CD14-positive monocyte (primary cell): ENCODE measurements at regions not wholly inside any gene's neighbourhood (a gene's known extent, or its start where the extent isn't known, plus 50 kb on each side); places are given as distances from the start of the nearest gene placed in this dataset.

Source experiments
- DNase-seq, 3 donors: peaks; one replicate each; pipeline ENCODE4 v3.0.0-alpha.2; 2011 to 2022
- H2AFZ ChIP-seq: 2 replicates; pipeline ENCODE4 v1.6.0; 2012; ENCODE audit warnings: mild to moderate bottlenecking, low read depth, low read length, inconsistent platforms; ENCODE audit not compliant: insufficient read depth, poor library complexity, severe bottlenecking
- H3K27ac ChIP-seq, 2 donors: 1 replicate in 1 of 2; 2 replicates in 1 of 2; pipeline ENCODE4 v1.5.1; 2012 to 2013; ENCODE audit warnings: low read length in 2 of 2, control low read depth in 1 of 2, inconsistent platforms in 1 of 2, low read depth in 1 of 2, mild to moderate bottlenecking in 1 of 2
- H3K27me3 ChIP-seq, 2 donors: one replicate each; pipeline versions ENCODE4 v1.6.0 to v1.6.1; 2011 to 2013; ENCODE audit warnings: low read length in 2 of 2; ENCODE audit not compliant: control insufficient read depth in 2 of 2, insufficient read depth in 2 of 2
- H3K36me3 ChIP-seq, 2 donors: replicated peaks in 1 of 2; 1 replicate in 1 of 2; 2 replicates in 1 of 2; pipeline versions ENCODE4 v1.5.1 to v1.6.1; 2012 to 2013; ENCODE audit warnings: low read length in 2 of 2, control low read depth in 1 of 2, inconsistent platforms in 1 of 2, mild to moderate bottlenecking in 1 of 2; ENCODE audit not compliant: insufficient read depth in 2 of 2, control insufficient read depth in 1 of 2
- H3K4me1 ChIP-seq, 2 donors: 1 replicate in 1 of 2; 2 replicates in 1 of 2; pipeline versions ENCODE4 v1.5.1 to v1.6.1; 2012 to 2013; ENCODE audit warnings: low read length in 2 of 2, control low read depth in 1 of 2, inconsistent platforms in 1 of 2, mild to moderate bottlenecking in 1 of 2, moderate library complexity in 1 of 2; ENCODE audit not compliant: insufficient read depth in 2 of 2, control insufficient read depth in 1 of 2
- H3K4me2 ChIP-seq: replicated peaks from 2 replicates; pipeline ENCODE3; 2012; ENCODE audit warnings: low read length, moderate library complexity, mild to moderate bottlenecking; ENCODE audit not compliant: poor library complexity, severe bottlenecking; ENCODE audit errors: extremely low read depth
- H3K4me3 ChIP-seq, 3 experiments: fragments of 200-600 bp in 1 of 3; sonication (generic) in 1 of 3; replicated peaks in 1 of 3; 1 replicate in 2 of 3; 2 replicates in 1 of 3; pipeline ENCODE4 v1.5.1; 2011 to 2013; ENCODE audit warnings: low read length in 3 of 3, mild to moderate bottlenecking in 3 of 3, control low read depth in 2 of 3, low read depth in 2 of 3, inconsistent platforms in 1 of 3, moderate library complexity in 1 of 3
- H3K79me2 ChIP-seq: 2 replicates; pipeline ENCODE4 v1.6.0; 2012; ENCODE audit warnings: mild to moderate bottlenecking, control low read depth, inconsistent platforms, low read length, moderate library complexity; ENCODE audit not compliant: insufficient read depth
- H3K9ac ChIP-seq: 2 replicates; pipeline ENCODE4 v1.6.0; 2017; ENCODE audit warnings: low read length, mild to moderate bottlenecking; ENCODE audit not compliant: insufficient read depth, poor library complexity, severe bottlenecking
- H3K9me3 ChIP-seq, 2 donors: replicated peaks in 1 of 2; 1 replicate in 1 of 2; 2 replicates in 1 of 2; pipeline versions ENCODE4 v1.5.1 to v1.6.1; 2012 to 2013; ENCODE audit warnings: low read length in 2 of 2, control low read depth in 1 of 2; ENCODE audit not compliant: control insufficient read depth in 1 of 2, insufficient read depth in 1 of 2
- H4K20me1 ChIP-seq: 2 replicates; pipeline ENCODE4 v1.6.0; 2012; ENCODE audit warnings: mild to moderate bottlenecking, low read length, control low read depth, moderate library complexity; ENCODE audit not compliant: insufficient read depth
- H3K27ac Mint-ChIP-seq, 7 donors: one replicate each; pipeline ENCODE4 v1.8.0; 2020; ENCODE audit warnings: mild to moderate bottlenecking in 7 of 7, mixed read lengths in 7 of 7, moderate library complexity in 6 of 7, inconsistent platforms in 2 of 7
- H3K27me3 Mint-ChIP-seq, 3 donors: one replicate each; pipeline ENCODE4 v1.8.0; 2021 to 2022; ENCODE audit warnings: low read depth in 3 of 3, mild to moderate bottlenecking in 3 of 3, mixed read lengths in 3 of 3, moderate library complexity in 3 of 3, inconsistent platforms in 1 of 3
- H3K36me3 Mint-ChIP-seq, 2 donors: one replicate each; pipeline ENCODE4 v1.8.0; 2020; ENCODE audit warnings: mixed read lengths in 2 of 2, inconsistent platforms in 1 of 2, mild to moderate bottlenecking in 1 of 2
- H3K4me1 Mint-ChIP-seq: one replicate; pipeline ENCODE4 v1.8.0; 2020; ENCODE audit warnings: mild to moderate bottlenecking, mixed read lengths
- H3K4me3 Mint-ChIP-seq, 2 donors: one replicate each; pipeline ENCODE4 v1.8.0; 2020; ENCODE audit warnings: mild to moderate bottlenecking in 2 of 2, mixed read lengths in 2 of 2, moderate library complexity in 1 of 2
- H3K9me3 Mint-ChIP-seq, 7 donors: one replicate each; pipeline ENCODE4 v1.8.0; 2020 to 2022; ENCODE audit warnings: mixed read lengths in 7 of 7, mild to moderate bottlenecking in 6 of 7, moderate library complexity in 6 of 7, inconsistent platforms in 2 of 7
- WGBS: methylation state at CpG from one replicate; pipeline ENCODE4 v1.1.5; 2013; ENCODE audit warnings: missing lambda C conversion rate; ENCODE audit not compliant: insufficient coverage; 5-methylcytosine and 5-hydroxymethylcytosine counted together
- intact Hi-C, 2 donors: fragments of 100-400 bp; cut with micrococcal nuclease; formaldehyde crosslinking; loops; one replicate each; pipeline versions ENCODE4 v1.15.0 to v1.15.1; 2023
- TF ChIP-seq, protein P1 (sequence below): fragments of 200-600 bp; IDR thresholded peaks from one replicate; pipeline ENCODE4 v1.8.0; 2022; ENCODE audit warnings: antibody characterized with exemption, mild to moderate bottlenecking

DNA sequence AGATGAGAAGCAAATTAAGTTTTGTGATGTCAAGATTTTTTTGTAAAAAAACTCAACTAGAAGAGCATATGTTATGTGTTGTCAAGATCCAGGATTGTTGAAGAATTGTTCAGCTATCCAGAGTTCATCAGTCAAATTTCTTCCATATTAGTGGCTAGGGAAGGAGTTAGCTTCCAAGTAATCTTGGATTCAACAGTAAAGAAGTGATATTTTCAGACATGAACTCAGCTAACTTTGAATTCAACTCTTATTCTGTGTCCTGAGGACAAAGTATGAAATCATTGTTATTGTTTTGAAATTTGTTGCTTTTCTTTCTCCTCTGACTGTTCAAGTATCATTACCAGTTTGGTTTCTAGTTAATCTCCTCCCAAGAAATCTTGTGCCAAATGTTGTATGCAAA lies 589.3 kb upstream of the NOVA1 start:
- Mint-ChIP-seq H3K9me3 (peaks cover 0 to 1% (median 0%) of the 10 kb centered on the region in 7 donors), H3K36me3 (no peaks in the 10 kb centered on the region), H3K27me3 (no peaks in the 10 kb centered on the region), H3K27ac (no peak overlapping the region), H3K4me1 (no peaks in the 10 kb centered on the region), H3K4me3 (no peak overlapping the region)
- Histone ChIP-seq H3K9me3 (no peaks in the 10 kb centered on the region), H3K4me3 (no peak overlapping the region), H3K4me2 (no peak overlapping the region), H3K79me2 (no peaks in the 10 kb centered on the region), H3K4me1 (no peaks in the 10 kb centered on the region), H3K36me3 (no peaks in the 10 kb centered on the region), H3K27ac (no peak overlapping the region), H4K20me1 (no peaks in the 10 kb centered on the region), H2AFZ (no peak overlapping the region), H3K9ac (no peak overlapping the region), H3K27me3 (no peaks in the 10 kb centered on the region)
- TF ChIP-seq, protein P1, sequence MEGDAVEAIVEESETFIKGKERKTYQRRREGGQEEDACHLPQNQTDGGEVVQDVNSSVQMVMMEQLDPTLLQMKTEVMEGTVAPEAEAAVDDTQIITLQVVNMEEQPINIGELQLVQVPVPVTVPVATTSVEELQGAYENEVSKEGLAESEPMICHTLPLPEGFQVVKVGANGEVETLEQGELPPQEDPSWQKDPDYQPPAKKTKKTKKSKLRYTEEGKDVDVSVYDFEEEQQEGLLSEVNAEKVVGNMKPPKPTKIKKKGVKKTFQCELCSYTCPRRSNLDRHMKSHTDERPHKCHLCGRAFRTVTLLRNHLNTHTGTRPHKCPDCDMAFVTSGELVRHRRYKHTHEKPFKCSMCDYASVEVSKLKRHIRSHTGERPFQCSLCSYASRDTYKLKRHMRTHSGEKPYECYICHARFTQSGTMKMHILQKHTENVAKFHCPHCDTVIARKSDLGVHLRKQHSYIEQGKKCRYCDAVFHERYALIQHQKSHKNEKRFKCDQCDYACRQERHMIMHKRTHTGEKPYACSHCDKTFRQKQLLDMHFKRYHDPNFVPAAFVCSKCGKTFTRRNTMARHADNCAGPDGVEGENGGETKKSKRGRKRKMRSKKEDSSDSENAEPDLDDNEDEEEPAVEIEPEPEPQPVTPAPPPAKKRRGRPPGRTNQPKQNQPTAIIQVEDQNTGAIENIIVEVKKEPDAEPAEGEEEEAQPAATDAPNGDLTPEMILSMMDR: no peak
- intact Hi-C loops: no loop called here
- DNase-seq: no peak

GRCh38 chr14:27190296-27190695 lies 592.5 kb upstream of the NOVA1 start:
- no peak overlapping the region for H3K27ac Mint-ChIP-seq
- intact Hi-C loops: no loop called here
- WGBS: 85% methylated on average over 1 of the region's 1 CpG

More at GRCh38 chr14:27190296-27190695, 592.5 kb upstream of the NOVA1 start:
- no peaks in the 10 kb centered on the region for H3K36me3 Mint-ChIP-seq
- H3K4me1 ChIP-seq: no peaks in the 10 kb centered on the region
- no peak overlapping the region for H3K27ac ChIP-seq
- H3K79me2 ChIP-seq: no peaks in the 10 kb centered on the region
- H3K4me2 ChIP-seq: no peak overlapping the region
- H3K9me3 ChIP-seq: no peaks in the 10 kb centered on the region
- H3K27me3 ChIP-seq: no peaks in the 10 kb centered on the region
- TF ChIP-seq, protein P1: no peak
- no peak overlapping the region for H3K9ac ChIP-seq
- peaks cover 0 to 2% (median 0%) of the 10 kb centered on the region in 7 donors for H3K9me3 Mint-ChIP-seq
- DNase-seq: no peak
- H2AFZ ChIP-seq: no peak overlapping the region
- no peaks in the 10 kb centered on the region for H4K20me1 ChIP-seq
- H3K4me3 ChIP-seq: no peak overlapping the region
- H3K4me3 Mint-ChIP-seq: no peak overlapping the region
- no peaks in the 10 kb centered on the region for H3K27me3 Mint-ChIP-seq
- H3K36me3 ChIP-seq: no peaks in the 10 kb centered on the region
- H3K4me1 Mint-ChIP-seq: no peaks in the 10 kb centered on the region
